NCI-H2196 (cell line): ENCODE measurements at regions not wholly inside any gene's neighbourhood (a gene's known extent, or its start where the extent isn't known, plus 50 kb on each side); places are given as distances from the start of the nearest gene placed in this dataset.
"Not testable (repeated sequence)": the region's sequence is repeated elsewhere in the genome, so short reads cannot be mapped to it uniquely, and the experiment has no call there.

ENCODE experiments used
- DNase-seq: peaks from one replicate; lab custom pipeline; 2025; ENCODE audit not compliant: unreplicated experiment; lab: John Stamatoyannopoulos, UW

DNA sequence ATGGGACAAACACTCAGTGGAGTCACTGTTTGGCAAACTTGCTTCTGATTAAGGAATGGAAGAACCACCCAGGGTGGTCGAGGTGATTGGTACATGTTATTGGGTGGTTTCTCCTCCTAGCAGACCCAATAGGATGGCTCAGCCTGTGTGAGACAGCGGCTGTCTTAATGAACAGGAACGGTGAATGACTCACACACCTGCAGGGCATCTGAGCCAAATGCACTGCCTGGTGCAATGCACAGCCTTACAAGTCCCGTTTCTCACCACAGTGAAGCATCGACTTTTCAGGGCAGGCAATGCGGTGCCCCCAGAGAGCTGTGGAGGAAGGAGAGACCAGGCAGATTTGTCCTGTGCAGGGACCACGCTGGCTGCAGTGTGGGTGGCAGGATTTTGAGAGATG, 238.5 kb downstream of the FGF9 start:
- no peak for DNase-seq

DNA sequence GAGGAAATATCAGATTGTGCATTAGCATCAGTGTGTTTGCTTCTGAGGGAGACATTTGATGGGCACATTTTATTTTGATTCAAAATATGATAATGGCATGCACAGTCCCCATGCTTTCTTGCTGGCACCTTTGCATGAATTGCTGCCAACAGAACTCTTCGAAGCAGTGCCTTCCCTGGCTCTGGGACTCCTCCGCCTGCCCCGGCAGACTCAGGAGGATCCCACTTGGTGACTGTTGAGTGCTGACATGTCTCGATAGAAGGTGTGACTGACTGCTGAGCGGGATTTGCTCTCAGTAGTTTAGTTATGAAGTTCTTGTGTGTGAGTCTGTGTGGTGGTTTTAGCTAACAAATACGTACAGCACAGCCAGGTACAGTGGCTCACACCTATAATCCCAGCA, 239.7 kb downstream of the FGF9 start:
- DNase-seq, result no peak

DNA sequence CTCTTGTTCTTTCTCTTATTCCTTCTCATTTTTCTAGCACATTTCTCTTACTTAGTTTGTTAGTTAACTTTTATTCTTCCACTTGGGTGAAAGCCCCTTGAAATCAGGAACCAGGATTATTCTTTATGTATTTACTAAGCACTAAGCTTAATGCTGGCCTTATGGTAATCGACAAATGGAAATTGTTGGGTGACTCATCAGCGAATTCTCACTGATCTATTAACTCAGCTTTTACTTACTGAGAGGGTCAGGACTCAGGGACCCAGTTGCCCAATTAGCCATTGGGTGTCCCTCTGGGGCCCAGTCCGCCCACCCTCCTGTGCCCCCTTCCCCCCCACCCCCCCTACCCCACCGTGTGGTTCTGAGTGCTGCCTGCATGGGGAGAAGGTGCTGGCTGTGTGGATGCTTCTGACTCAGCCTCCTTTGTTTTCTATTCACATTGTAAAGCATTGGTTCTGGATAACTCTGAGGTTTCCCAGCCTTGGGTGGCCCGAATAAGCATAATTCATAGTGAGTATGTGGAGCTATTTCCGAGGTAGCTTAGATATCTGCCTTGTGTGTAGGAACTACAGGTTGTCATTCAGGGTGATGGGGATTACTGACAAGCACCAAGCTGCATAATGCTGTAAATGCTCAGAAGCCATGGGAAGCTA, 240.9 kb downstream of the FGF9 start:
- DNase-seq, result no peak

DNA sequence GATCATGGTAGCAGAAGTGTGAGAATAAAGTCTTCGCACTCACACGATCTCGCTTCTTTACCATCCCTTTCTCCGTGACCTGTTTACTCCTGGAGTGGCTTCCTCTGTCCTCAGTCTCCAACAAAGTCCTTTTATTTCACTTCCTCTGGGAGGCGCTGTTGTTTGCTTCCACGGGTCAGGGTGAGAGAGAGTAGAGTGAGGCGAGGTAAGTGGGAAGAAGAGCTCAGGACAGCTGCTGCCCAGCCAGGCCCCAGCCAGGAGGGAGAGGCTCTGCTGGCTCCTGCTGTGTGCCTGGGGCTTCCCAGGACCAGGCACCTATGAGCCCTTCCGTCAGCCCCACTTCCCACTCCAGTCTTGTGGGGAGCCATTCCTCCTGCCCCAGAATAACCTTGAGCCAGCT, 242.1 kb downstream of the FGF9 start:
- no peak for DNase-seq

DNA sequence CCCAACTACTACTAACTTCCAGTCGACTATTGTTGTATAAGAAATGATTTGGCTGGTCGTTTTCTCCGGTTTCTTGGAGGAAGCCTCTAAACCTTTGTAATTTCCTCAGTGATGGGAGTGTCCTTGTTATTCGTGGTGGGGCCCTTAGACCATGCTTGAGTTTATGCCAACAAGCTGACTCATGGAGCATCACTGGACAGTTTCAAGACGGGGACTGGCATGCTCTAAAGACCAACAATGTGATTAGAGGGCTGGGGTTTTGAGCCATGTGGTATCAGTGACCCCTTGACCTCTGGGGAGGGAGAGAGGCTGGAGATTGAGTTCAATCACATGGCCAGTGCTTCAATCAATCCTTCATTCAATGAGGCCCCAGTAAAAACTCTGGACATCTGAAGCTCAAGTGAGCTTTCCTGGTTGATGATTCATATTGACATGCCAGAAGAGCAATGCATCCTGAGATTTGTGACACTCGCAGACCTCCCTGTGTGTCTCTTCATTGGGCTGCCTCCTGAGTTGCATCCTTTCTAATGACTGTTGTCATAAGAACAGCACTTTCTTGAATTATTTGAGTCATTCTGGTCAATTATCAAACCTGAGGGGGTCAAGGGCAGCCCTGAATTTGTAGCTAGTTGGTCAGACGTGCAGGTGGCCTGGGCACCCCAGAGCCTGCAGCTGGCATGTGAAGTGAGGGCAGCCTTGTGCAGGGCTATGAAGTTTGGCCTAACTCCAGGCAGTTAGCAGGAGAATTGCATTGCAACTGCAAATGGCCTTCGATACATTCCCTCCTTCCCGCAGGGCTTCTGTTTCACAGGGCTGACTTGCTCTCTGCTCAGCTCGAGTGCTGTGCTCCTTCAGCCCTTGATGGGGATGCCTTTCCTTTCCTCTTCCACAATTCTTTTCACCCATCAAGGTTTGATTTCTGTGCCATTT, 246.5 kb downstream of the FGF9 start:
- DNase-seq, result no peak

DNA sequence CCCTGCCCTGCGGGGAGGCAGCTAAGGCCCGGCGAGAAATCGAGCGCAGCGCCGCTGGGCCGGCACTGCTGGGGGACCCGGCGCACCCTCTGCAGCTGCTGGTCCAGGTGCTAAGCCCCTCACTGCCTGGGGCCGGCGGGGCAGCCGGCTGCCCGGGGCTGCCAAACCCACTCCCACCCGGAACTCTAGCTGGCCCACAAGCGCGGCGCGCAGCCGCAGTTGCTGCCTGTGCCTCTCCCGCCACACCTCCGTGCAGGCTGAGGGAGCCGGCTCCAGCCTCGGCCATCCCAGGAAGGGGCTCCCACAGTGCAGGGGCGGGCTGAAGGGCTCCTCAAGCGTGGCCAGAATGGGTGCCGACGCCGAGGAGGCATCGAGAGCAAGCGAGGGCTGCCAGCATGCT, 249.9 kb downstream of the FGF9 start:
- DNase-seq, result not testable (repeated sequence)

DNA sequence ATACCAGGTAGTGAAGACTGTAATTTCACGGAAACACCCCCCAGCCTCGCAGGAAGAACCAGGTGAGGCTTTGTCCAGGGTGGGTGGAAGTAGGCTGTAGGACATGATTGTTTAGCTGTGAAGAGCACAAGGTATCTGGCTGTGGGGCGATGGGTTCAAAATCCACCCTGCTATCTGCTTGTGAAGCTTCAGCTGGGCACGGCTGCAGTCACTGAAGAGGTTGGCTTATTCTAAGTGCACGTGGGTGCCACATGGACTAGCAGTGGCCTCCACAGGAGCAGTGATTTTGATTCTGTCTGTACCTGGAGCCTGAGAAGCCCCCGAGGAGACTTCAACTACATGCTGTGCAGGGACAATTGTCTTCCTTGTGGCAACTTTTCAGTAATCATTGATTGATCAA, 254.1 kb downstream of the FGF9 start:
- no peak for DNase-seq

DNA sequence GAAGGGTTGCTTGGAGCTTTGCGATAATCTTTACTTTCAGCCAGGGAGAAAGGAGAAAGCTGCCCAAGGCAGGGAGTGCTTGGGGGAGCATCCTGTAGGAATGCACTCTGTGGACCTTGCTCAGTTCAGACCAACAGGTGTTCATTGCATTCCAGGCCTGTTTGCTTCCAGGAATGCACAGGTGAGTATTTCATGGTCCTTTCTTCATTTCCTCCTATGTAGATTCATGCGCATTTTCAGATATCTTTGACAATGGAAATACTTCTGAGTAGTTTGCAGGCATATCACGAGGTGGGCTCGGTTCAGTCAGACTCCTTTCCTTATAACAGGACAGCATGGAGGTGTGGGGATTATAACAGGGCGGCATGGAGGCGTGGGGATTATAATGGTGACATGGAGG, 254.8 kb downstream of the FGF9 start:
- DNase-seq, result no peak

DNA sequence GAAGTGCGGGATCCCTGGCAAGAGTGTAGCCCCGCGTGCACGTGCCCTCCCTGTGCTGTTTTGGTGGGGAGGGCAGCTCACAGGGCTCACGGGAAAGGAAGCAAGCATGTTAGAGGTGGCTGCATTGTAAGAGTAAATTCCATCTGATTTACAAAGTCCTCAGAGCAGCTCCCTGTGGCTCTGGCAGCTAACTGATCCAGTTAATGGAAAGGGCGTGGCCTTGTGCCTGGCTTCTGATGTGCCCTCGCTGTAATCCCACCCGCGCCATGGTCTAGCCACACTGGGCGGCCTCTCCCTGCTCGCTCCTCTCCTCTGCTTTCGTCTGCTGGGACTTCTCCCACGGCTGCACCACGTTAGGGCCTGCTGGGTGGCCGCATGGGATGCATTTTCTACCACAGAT, 258.5 kb downstream of the FGF9 start:
- no peak for DNase-seq

DNA sequence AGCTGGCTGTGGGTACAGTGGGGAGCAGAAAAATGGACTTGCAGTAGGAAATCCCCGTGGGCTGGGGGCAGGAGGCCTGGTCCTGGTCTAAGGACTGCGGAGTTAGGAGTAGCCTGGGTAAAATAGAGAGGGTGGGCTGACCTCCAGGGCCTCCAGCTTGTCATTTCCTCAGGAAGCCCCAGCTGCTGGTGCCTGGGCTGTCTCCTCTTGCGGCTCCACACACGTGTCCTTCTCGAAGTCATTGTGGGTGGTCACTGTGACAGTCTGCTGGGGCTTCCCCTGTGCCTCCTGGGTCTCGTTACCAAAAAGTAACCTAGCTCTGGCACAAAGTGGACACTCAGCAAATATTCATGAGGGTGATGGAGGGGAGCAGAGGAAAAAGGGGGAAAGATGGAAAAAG, 259.7 kb downstream of the FGF9 start:
- no peak for DNase-seq

DNA sequence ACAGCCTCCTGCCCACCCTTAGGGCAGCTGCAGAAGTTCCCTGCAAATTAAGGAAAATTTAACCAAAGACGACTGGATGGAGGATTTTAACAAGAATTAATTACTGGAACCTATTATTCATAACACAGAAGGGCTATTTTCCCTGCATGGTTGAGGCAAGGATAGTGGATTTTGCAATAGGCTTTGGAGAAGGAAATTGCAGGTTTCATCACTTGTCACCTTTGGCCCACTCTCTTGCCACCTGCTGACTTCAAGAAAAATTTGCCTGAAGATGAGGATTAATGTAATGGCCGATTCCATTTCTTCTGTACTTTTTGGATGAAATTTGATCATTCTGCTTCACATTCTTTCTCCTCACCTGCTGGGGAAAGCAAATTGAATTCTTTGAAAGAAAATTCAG, 261.7 kb downstream of the FGF9 start:
- DNase-seq, result no peak

DNA sequence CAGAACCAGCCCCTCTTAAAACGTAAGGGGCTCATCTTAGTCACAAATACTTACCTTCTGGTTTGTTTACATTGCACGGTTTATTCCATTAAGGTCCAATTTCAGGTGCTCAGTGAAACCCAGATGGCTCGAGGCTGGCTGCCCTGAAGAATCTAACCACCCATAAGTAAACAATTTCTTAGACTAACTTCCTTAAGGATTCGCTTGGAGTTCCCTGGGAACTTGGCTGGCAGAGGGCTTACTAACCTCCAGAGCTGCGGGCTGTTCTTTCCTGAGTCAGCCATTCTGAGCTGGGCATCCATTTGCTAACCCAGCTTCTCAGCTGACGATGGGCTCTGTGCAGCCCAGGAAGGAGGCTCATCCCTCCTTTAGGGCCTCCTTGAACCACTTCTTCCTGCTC, 262.1 kb downstream of the FGF9 start:
- DNase-seq, result no peak

DNA sequence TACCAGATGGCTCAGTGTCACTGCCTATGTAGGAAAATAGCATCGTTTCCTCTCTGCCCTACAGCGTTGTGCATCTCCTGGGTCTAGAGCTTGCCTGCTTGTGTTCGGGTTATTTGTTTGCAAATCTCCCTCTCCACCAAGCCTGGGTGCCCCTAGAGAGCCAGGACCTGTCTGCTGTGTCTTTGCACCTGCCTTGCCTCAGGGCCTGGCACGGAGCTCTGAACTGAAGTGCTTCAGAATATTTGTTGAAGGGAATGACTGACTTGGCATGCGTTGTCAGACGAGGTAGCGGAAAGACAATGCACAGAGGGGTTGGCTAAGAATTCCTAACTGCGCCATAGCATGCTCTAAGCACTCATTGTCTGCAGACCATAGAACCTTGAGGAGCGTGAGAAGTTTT, 263.4 kb downstream of the FGF9 start:
- DNase-seq, result peak; percentile 78

DNA sequence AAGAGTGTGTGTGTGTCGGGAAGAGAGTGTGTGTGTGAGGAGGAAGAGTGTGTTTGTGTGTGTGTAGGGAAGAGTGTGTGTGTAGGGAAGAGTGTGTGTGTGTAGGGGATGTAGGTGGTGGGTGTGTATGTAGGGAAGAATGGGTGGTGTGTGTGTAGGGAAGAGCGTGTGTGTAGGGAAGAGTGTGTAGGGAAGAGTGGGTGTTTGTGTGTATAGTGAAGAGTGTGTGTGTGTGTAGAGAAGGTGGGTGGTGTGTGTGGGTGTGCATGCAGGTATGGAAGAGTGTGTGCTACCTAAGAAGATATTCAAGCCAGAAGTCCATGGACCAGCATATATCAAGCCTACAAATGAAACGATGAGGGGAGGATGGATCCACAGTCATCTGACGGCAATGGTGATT, 265.8 kb downstream of the FGF9 start:
- DNase-seq, result no peak

DNA sequence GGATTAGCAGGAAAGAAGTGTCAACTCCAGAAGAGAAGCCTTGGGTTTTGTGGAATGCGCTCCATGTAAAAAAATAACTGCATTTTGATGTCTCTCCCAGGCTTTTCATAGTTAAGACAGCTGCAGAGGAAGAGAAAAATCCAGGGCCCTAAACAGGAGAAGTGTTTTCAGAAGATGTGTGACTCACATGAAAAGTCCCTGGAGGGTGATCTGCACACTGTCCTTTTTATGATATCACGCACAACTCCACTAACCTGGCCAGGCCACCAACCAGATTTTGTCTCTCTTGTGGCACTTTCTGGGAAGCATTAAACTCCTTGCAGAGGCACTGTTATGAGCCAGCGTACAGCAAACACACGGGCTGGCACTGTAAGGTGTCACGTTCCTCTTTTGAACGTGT, 267.3 kb downstream of the FGF9 start:
- no peak for DNase-seq

DNA sequence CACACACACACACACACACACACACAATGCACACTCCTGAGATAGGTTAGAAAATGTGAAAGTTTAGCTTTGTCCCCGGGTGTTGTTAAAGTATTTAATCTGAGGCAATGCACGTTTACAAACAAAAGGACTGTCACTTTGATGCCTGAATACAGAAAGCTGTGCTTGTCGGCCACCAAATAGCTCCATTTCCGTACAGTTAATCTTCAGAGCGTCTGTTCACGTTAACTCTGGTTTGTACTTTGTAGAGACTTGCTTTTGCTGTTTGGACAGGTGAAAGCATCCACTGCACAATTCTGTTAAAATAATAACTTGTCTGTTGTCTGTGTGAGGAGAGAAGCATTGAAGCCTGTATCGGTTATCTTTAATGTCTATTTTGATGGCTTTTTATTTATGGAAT, 267.8 kb downstream of the FGF9 start:
- DNase-seq, result no peak

DNA sequence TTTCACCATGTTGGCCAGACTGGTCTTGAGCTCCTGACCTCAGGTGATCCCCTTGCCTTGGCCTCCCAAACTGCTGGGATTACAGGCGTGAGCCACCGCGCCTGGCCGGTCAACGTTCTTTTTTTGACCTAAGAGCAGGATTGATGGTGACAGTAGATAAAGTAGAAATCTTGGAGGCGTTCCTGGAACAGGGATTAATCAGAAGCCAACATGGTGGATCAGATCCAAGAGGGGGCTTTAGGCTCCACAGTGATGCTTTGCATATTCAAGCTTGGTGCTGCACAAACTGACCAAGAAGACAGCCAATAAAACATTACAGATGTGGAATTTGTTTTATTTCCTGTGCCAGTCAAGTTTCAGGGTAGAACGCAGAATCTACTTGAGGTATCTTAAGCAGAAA, 271.2 kb downstream of the FGF9 start:
- no peak for DNase-seq

DNA sequence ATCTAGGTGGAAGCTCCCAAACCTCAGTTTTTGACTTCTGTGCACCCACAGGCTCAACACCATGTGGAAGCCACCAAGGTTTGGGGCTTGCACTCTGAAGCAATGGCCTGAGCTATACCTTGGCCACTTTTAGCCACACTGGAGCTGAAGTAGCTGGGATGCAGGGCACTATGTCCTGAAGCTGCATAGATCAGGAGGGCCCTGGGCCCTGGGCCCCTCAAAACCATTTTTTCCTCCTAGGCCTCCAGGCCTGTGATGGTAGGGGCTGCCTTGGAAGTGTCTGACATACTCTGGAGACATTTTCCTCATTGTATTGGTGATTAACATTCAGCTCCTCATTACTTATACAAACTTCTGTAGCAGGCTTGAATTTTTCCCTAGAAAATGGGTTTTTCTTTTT, 273.7 kb downstream of the FGF9 start:
- DNase-seq, result no peak

DNA sequence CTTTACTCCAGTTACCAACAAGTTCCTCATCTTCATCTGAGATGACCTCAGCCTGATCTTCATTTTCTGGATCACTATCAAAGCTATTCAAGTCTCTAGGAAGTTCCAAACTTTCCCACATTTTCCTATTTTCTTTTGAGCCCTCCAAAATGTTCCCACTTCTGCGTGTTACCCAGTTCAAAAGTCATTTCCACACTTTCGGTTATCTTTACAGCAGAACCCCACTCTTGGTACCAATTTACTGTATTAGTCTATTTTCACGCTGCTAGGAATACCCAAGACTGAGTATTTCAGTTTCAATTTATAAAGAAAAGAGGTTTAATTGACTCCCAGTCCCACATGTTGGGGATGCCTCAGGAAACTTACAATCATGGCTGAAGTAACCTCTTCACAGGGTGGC, 274.3 kb downstream of the FGF9 start:
- no peak for DNase-seq

DNA sequence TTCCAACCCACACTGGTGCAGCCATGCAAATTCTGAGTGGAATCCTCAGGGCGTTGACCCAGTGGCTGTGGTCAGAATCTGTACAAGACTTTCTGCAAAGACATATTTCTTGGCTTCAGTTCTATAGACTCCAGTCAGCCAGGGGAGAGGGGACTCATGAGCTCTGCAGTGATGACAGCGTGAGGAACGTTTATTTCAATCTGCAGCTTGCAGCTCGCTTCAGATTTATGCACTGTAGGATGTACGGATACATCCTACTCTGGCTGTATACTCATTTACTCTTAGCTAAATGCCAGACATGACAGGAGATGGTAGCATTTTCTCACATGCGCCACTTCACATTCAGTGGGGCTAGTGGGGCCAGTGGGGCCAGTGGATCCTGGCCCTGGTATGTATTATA, 276.1 kb downstream of the FGF9 start:
- no peak for DNase-seq

DNA sequence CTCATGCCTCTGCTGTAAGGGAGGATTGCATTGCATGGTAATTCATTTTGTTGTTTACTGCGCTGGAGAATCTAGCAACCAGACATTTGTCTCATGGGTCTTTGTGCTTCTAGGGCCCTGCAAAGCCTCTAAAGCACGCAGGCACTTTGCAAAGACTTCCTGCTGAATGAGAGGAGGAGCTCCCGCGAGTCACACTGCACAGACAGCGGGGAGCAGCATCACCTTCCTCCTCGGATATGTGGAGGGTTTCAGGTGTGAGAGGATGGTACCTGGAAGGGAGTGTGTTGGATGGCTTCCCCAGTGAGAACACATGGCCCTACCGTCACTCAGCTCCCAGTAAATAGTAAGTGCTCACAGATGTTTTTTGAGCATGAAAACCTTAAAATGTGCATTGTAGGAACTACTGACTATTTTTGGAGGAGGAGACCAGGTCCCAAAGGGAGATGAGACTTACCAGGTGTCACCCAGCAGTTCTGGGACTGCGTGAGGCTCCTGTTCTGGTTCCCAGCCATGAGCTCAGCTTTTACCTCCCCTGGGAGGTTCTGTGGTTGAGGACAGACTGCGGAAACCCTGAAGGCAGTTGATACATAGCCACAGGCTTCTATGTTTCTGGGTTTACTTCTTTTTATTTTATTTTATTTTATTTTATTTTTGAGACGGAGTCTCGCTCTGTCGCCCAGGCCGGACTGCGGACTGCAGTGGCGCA, 278.0 kb downstream of the FGF9 start:
- DNase-seq, result no peak

DNA sequence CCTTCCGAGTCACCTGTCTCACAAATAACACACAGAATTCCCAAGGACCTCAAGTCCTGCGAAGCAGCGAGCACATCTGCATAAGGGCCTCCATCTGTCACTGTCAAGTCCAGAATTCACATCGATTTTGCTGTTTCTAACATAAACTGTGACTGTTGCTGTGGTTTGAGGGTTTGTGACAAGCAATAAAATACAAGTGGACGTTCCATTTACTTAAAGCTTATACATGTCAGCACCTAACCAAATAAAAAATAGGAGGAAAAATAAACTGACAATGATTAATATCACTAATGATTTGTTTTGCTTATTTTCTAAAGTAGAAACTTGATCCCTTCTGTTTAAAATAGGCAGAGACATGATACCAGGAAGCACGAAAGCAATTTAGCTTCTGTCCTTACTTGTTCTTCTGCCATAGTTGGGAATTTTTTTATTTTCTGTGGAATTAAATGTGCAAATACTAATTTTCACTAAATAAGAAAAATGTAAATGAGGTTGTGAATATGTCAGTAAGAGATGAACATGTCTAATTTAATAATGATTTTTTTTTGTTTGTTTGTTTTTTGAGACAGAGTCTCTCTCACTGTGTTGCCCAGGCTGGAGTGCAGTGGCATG, 279.1 kb downstream of the FGF9 start:
- no peak for DNase-seq
